GM12891 (cell line): ENCODE measurements at regions not wholly inside any gene's neighbourhood (a gene's known extent, or its start where the extent isn't known, plus 50 kb on each side); places are given as distances from the start of the nearest gene placed in this dataset.
"Not testable (repeated sequence)": the region's sequence is repeated elsewhere in the genome, so short reads cannot be mapped to it uniquely, and the experiment has no call there.

Experiments used
- DNase-seq: peaks from one replicate; pipeline ENCODE4 v3.0.0; 2011; ENCODE audit warnings: low spot score; ENCODE audit not compliant: insufficient read length
- FAIRE-seq: peaks from 2 replicates; lab custom pipeline; 2011; peaks lifted over from hg19 to GRCh38; lab: Jason Lieb, UNC
- PAX5 ChIP-seq: IDR thresholded peaks from 2 replicates; pipeline ENCODE4 v1.6.1; 2011; ENCODE audit warnings: low read length, moderate library complexity, mild to moderate bottlenecking; ENCODE audit not compliant: insufficient read depth, severe bottlenecking
- POLR2A ChIP-seq: IDR thresholded peaks from 2 replicates; pipeline ENCODE4 v1.6.1; 2011; ENCODE audit warnings: low read depth, low read length, control low read depth
- POLR2AphosphoS5 ChIP-seq: IDR thresholded peaks from 2 replicates; pipeline ENCODE4 v1.6.1; 2011; ENCODE audit warnings: low read depth, low read length, control low read depth
- POU2F2 ChIP-seq: IDR thresholded peaks from 2 replicates; pipeline ENCODE4 v1.6.1; 2011; ENCODE audit warnings: low read depth, mild to moderate bottlenecking, control low read depth, low read length, moderate library complexity
- SPI1 ChIP-seq: IDR thresholded peaks from 2 replicates; pipeline ENCODE4 v1.6.1; 2011; ENCODE audit warnings: low read depth, low read length, control low read depth
- TAF1 ChIP-seq: IDR thresholded peaks from 2 replicates; pipeline ENCODE4 v1.6.1; 2011; ENCODE audit warnings: low read depth, low read length, control low read depth

GRCh38 chr5:104498281-104498680 lies 935.7 kb upstream of the NUDT12 start:
- DNase-seq (no peak), FAIRE-seq (no peak)
- TF ChIP-seq POLR2A, result no peak
- TF ChIP-seq POU2F2, result no peak
- TF ChIP-seq POLR2AphosphoS5, result no peak
- TF ChIP-seq PAX5, result no peak
- TF ChIP-seq TAF1, result no peak
- no peak for TF ChIP-seq SPI1

GRCh38 chr5:104494083-104494482 lies 931.5 kb upstream of the NUDT12 start:
- no peak for FAIRE-seq
- no peak for DNase-seq

GRCh38 chr5:104472811-104473210 lies 910.2 kb upstream of the NUDT12 start:
- DNase-seq (no peak), FAIRE-seq (no peak)
- TF ChIP-seq POLR2A, result no peak
- TF ChIP-seq TAF1, result no peak
- TF ChIP-seq POLR2AphosphoS5, result no peak
- no peak for TF ChIP-seq POU2F2
- TF ChIP-seq SPI1, result no peak
- no peak for TF ChIP-seq PAX5

More at GRCh38 chr5:104494083-104494482, 931.5 kb upstream of the NUDT12 start:
- TF ChIP-seq PAX5, result no peak
- no peak for TF ChIP-seq POLR2AphosphoS5
- no peak for TF ChIP-seq SPI1
- TF ChIP-seq POU2F2, result no peak
- TF ChIP-seq TAF1, result no peak
- TF ChIP-seq POLR2A, result no peak

- FAIRE-seq (no peak), DNase-seq (no peak)
- no peak for TF ChIP-seq POLR2AphosphoS5
- no peak for TF ChIP-seq TAF1
- no peak for TF ChIP-seq SPI1
- no peak for TF ChIP-seq PAX5
- TF ChIP-seq POLR2A, result no peak
- TF ChIP-seq POU2F2, result no peak
Observed at GRCh38 chr5:104456122-104456521, 893.5 kb upstream of the NUDT12 start.

GRCh38 chr5:104452550-104452949 lies 890.0 kb upstream of the NUDT12 start:
- no peak for FAIRE-seq
- TF ChIP-seq PAX5 (no peak), POLR2A (no peak), POU2F2 (no peak), SPI1 (no peak), TAF1 (no peak), POLR2AphosphoS5 (no peak)
- DNase-seq, result no peak

GRCh38 chr5:104451911-104452310 lies 889.3 kb upstream of the NUDT12 start:
- DNase-seq, FAIRE-seq: not testable (repeated sequence)

GRCh38 chr5:104444656-104445055 lies 882.1 kb upstream of the NUDT12 start:
- no peak for FAIRE-seq
- DNase-seq, result no peak
- TF ChIP-seq POLR2AphosphoS5 (no peak), POLR2A (no peak), POU2F2 (no peak), PAX5 (no peak), SPI1 (no peak), TAF1 (no peak)

GRCh38 chr5:104443706-104444105 lies 881.1 kb upstream of the NUDT12 start:
- DNase-seq, result no peak
- TF ChIP-seq POU2F2 (no peak), TAF1 (no peak), PAX5 (no peak), POLR2A (no peak), SPI1 (no peak), POLR2AphosphoS5 (no peak)
- FAIRE-seq, result no peak

GRCh38 chr5:104431981-104432380 lies 869.4 kb upstream of the NUDT12 start:
- FAIRE-seq, result no peak

GRCh38 chr5:104431002-104431620 lies 868.5 kb upstream of the NUDT12 start:
- DNase-seq, result no peak
- FAIRE-seq, result no peak

More at GRCh38 chr5:104431981-104432380, 869.4 kb upstream of the NUDT12 start:
- no peak for DNase-seq
- TF ChIP-seq PAX5, result no peak
- no peak for TF ChIP-seq POLR2AphosphoS5
- TF ChIP-seq TAF1, result no peak
- TF ChIP-seq POU2F2, result no peak
- TF ChIP-seq SPI1, result no peak
- no peak for TF ChIP-seq POLR2A

More at GRCh38 chr5:104431002-104431620, 868.5 kb upstream of the NUDT12 start:
- TF ChIP-seq POLR2AphosphoS5 (no peak), POU2F2 (no peak), POLR2A (no peak), PAX5 (no peak), TAF1 (no peak), SPI1 (no peak)
